SK-N-MC (cell line): ENCODE measurements at regions not wholly inside any gene's neighbourhood (a gene's known extent, or its start where the extent isn't known, plus 50 kb on each side); places are given as distances from the start of the nearest gene placed in this dataset.

Experiments
- DNase-seq: peaks from one replicate; pipeline ENCODE4 v3.0.0-alpha.2; 2011; ENCODE audit warnings: low read depth, low spot score
- H3K27ac ChIP-seq: fragments of 200-600 bp; sonication (generic); 2 replicates; pipeline ENCODE4 v1.5.1; 2016; ENCODE audit warnings: mixed run types
- H3K36me3 ChIP-seq: fragments of 200-600 bp; sonication (generic); 2 replicates; pipeline ENCODE4 v1.6.1; 2017; ENCODE audit warnings: antibody characterized with exemption, low read length, mixed read lengths; ENCODE audit not compliant: insufficient read depth
- H3K4me3 ChIP-seq: fragments of 200-600 bp; sonication (generic); 2 replicates; pipeline ENCODE4 v1.5.1; 2016
- H3K9ac ChIP-seq: fragments of 200-600 bp; sonication (generic); 2 replicates; pipeline ENCODE4 v1.8.0; 2017; ENCODE audit warnings: mixed run types, mixed read lengths; ENCODE audit not compliant: insufficient read length
- H3K9me3 ChIP-seq: fragments of 200-600 bp; sonication (generic); 2 replicates; pipeline ENCODE4 v1.6.1; 2017; ENCODE audit warnings: low read depth, mild to moderate bottlenecking, antibody characterized with exemption, low read length, moderate library complexity, mixed read lengths
- EZH2 ChIP-seq: fragments of 200-600 bp; sonication (generic); IDR thresholded peaks from one replicate; pipeline ENCODE4 v1.6.1; 2017; ENCODE audit warnings: antibody characterized with exemption
- FOXP2 ChIP-seq: optimal IDR thresholded peaks from 2 replicates; pipeline ENCODE3; 2011; ENCODE audit warnings: mild to moderate bottlenecking, moderate library complexity; ENCODE audit not compliant: insufficient read depth; ENCODE audit errors: extremely low read length, control extremely low read depth
- POLR2AphosphoS5 ChIP-seq: IDR thresholded peaks from 2 replicates; pipeline ENCODE4 v1.6.1; 2012; ENCODE audit warnings: mild to moderate bottlenecking, low read depth, low read length, borderline replicate concordance

DNA sequence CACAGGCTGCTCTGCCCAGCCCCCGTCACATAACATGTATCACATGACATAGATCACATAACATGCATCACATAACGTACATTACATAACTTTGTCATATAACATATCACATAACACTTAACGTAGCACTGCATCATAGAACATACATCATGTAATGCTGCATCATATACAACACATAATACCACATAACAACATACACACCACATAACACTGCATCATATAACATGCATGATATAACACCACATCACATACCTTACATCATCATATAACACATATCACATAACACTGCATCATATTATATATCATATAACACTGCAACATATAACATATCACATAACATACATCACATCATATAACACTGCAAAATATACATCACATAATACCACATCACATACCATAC is 83.8 kb downstream of the AXIN2 start:
- no peak for TF ChIP-seq EZH2
- TF ChIP-seq FOXP2, result no peak
- no peak for TF ChIP-seq POLR2AphosphoS5
- DNase-seq, result no peak
- no peak overlapping the region for H3K27ac ChIP-seq

DNA sequence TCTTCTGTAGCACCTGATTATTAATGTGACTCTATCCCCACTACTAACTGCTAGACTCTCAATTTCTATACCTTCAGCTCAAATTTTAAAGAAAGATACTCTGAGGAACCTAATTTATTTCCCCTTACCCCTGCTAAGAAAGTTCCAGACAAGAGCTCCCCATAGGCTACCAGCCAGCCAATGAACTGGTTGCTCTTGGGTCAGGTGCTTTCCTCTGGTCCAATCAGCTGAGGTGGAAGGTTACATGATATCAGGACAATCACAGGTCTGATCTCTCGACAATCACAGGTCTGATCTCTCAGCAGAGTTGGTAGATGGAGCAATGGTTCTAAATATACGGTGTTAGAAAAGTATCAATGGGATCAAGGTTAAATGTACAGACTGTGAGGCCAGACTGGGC is 86.8 kb downstream of the AXIN2 start:
- DNase-seq, result no peak
- H3K4me3 ChIP-seq, result no peak overlapping the region
- H3K9me3 ChIP-seq, result no peaks in the 10 kb centered on the region
- H3K36me3 ChIP-seq, result no peaks in the 10 kb centered on the region
- TF ChIP-seq POLR2AphosphoS5 (no peak), EZH2 (no peak), FOXP2 (no peak)
- no peak overlapping the region for H3K27ac ChIP-seq
- no peak overlapping the region for H3K9ac ChIP-seq

More for the DNA sequence above, 83.8 kb downstream of the AXIN2 start:
- no peaks in the 10 kb centered on the region for H3K9me3 ChIP-seq
- H3K36me3 ChIP-seq, result no peaks in the 10 kb centered on the region
- H3K4me3 ChIP-seq, result no peak overlapping the region
- H3K9ac ChIP-seq, result no peak overlapping the region

DNA sequence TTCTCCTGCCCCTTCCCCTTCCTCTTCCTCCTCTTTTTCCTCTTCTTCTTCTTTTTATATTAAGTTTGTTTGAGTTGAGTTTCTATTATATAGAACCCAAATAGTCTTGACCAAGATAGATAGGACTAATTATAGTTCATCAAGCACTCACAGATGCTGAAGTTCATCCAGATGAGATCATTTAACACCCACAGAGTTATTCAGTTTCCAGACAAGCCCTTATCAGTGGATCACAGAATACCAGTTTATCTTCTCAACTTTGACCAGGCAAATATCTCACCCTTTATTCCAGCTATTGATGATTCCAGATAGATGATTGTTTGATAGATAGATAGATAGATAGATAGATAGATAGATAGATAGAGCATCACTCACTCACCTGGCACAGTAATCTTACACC is 87.5 kb downstream of the AXIN2 start:
- H3K4me3 ChIP-seq, result no peak overlapping the region
- H3K27ac ChIP-seq, result no peak overlapping the region
- no peak for DNase-seq
- no peak overlapping the region for H3K9ac ChIP-seq
- H3K9me3 ChIP-seq, result no peaks in the 10 kb centered on the region
- TF ChIP-seq FOXP2 (no peak), EZH2 (no peak), POLR2AphosphoS5 (no peak)
- no peaks in the 10 kb centered on the region for H3K36me3 ChIP-seq

DNA sequence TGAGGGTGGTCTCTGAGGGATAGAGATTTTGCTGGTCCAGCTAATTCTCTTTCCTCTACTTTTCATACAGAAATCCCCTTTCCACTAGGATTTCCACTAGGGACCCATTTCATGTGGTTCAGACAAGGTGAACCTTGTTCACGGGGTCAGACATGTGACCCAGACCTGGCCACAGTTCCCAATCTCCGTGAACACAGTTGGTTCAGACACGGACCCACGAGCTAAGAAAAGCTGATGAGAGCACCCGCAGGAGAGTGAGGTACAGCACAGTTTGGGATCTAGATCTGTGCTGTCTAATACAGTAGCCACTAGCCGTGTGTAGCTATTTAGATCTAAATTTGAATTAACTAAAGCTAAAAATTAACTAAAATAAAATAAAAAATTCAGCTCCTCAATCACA is 88.1 kb downstream of the AXIN2 start:
- no peak for DNase-seq
- Histone ChIP-seq H3K9ac (no peak overlapping the region), H3K9me3 (no peaks in the 10 kb centered on the region), H3K4me3 (no peak overlapping the region), H3K36me3 (no peaks in the 10 kb centered on the region), H3K27ac (no peak overlapping the region)
- TF ChIP-seq POLR2AphosphoS5 (no peak), EZH2 (no peak), FOXP2 (no peak)

DNA sequence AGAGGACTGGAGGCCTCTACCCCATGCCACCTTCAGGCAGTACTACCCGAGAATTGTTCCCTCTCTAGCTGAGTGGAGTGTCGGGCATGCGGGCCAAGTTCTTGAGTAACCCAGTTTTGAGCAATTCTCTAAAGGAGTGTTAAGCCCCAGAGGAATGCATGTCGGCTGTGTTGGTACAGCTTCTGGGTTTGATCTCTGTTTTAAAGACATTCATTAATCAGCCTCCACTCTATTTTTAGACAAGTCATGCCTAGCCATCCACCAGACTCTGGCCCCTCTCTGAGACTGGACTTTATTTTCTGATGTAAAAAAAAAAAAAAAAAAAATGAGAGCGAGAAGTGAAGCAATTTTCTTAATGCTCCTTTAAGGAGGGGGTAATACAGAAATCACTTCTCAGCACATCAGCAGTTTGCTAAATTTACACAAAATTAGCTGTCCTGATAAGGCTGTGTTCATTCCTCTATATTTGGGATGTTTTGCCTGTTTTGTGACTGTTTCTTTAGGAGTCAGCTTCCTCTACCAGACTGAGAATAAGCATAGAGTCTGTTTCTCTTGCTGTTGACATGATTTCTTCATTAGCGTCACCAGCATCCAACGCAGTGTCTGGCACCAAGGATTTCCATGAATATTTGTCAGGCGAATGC is 88.7 kb downstream of the AXIN2 start:
- H3K9ac ChIP-seq, result no peak overlapping the region
- no peak for DNase-seq
- no peaks in the 10 kb centered on the region for H3K36me3 ChIP-seq
- H3K27ac ChIP-seq, result no peak overlapping the region
- no peak for TF ChIP-seq EZH2
- TF ChIP-seq FOXP2, result no peak
- TF ChIP-seq POLR2AphosphoS5, result no peak
- no peaks in the 10 kb centered on the region for H3K9me3 ChIP-seq
- no peak overlapping the region for H3K4me3 ChIP-seq

DNA sequence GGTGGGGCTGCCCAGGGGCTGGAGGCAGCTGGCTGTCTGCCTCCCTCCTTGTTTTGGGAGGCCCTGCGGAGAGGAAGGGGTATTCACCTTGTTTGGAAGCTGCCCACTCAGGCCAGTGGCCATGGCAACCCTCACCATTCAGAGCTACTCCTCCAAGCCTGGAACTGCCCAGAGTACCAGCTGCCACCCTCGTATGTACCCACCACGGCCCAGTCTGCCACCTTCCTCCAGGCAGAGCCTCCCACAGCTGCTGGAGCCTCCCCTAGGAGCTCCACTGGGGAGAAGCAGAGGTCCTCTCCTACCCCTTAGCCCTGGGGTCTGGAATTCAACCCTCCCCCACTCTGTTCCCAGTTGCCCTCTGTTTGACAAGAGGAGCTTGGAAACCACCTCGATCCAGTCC is 90.7 kb downstream of the AXIN2 start:
- no peak overlapping the region for H3K27ac ChIP-seq
- DNase-seq, result no peak
- H3K36me3 ChIP-seq, result no peaks in the 10 kb centered on the region
- H3K9me3 ChIP-seq, result no peaks in the 10 kb centered on the region
- no peak overlapping the region for H3K4me3 ChIP-seq
- no peak for TF ChIP-seq EZH2
- TF ChIP-seq FOXP2, result no peak
- TF ChIP-seq POLR2AphosphoS5, result no peak
- H3K9ac ChIP-seq, result no peak overlapping the region

DNA sequence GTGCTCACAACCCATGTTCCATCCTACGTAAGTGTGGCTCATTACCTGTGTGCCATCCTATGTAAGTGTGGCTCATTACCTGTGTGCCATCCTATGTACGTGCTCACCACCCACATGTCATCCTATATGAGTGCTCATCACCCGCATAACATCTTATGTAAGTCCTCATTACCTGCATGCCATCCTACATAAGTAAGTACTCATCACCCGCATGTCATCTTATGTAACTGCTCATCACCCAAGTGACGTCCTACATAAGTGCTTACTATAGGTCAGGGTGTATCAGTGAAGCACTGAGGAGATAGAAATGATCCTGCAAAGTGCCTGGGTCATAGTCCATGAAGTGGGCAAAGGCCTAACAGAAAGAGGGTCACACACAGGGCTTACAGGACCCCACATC is 93.1 kb downstream of the AXIN2 start:
- TF ChIP-seq FOXP2 (no peak), POLR2AphosphoS5 (no peak), EZH2 (no peak)
- H3K36me3 ChIP-seq, result no peaks in the 10 kb centered on the region
- H3K4me3 ChIP-seq, result no peak overlapping the region
- no peak overlapping the region for H3K9ac ChIP-seq
- DNase-seq, result no peak
- no peak overlapping the region for H3K27ac ChIP-seq
- no peaks in the 10 kb centered on the region for H3K9me3 ChIP-seq

DNA sequence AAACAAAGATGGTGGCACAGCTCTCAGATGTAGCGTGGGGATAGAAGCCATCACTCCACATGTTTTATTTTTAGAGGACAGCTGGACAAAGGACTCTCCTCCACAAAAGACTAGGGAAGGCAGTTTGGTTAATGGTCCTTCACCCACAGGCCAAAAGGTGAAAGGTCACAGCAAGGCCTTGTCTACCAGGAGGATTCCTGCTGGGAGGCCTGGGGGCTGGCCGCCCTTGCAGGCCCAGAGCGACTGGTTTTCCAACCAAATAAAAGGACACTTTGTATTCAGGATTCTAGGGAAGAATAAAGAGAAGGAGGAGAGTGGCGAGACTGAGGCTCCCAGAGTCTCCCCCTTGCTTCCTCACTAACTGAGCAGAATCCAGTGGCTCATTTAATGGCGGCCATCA is 94.3 kb downstream of the AXIN2 start:
- Histone ChIP-seq H3K9ac (no peak overlapping the region), H3K9me3 (no peaks in the 10 kb centered on the region), H3K4me3 (no peak overlapping the region), H3K27ac (no peak overlapping the region), H3K36me3 (no peaks in the 10 kb centered on the region)
- DNase-seq, result no peak
- TF ChIP-seq POLR2AphosphoS5 (no peak), EZH2 (no peak), FOXP2 (no peak)

DNA sequence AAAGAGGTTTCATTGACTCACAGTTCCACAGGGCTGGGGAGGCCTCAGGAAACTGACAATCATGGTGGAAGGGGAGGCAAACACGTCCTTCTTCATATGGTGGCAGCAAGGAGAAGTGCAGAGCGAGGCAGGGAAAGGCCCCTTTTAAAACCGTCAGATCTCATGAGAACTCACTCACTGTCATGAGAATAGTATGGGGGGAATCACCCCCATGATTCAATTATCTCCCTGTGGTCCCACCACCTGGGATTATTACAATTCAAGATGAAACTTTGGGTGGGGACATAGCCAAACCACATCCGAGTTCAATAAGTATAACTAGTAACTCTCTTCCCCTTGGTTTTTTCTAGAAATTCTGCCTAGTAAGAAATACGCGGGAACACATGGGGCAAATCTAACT is 94.9 kb downstream of the AXIN2 start:
- no peaks in the 10 kb centered on the region for H3K36me3 ChIP-seq
- H3K4me3 ChIP-seq, result no peak overlapping the region
- DNase-seq, result no peak
- no peaks in the 10 kb centered on the region for H3K9me3 ChIP-seq
- no peak overlapping the region for H3K9ac ChIP-seq
- H3K27ac ChIP-seq, result no peak overlapping the region
- TF ChIP-seq FOXP2 (no peak), EZH2 (no peak), POLR2AphosphoS5 (no peak)
